ENCODE measurements at regions not wholly inside any gene's neighbourhood (a gene's known extent, or its start where the extent isn't known, plus 50 kb on each side); places are given as distances from the start of the nearest gene placed in this dataset.

GRCh38 chr10:128440513-128441160 lies 314.4 kb upstream of the MKI67 start:
- no peaks in the 10 kb centered on the region for H3K4me1 Mint-ChIP-seq
- ATAC-seq: no peak
- no peaks in the 10 kb centered on the region for H3K36me3 Mint-ChIP-seq (ENCODE audit: low read depth)
- H3K9me3 ChIP-seq (ENCODE audit: control insufficient read depth, low read length, poor library complexity, severe bottlenecking): no peaks in the 10 kb centered on the region
- DNase-seq: no peak
- H3K27me3 Mint-ChIP-seq: peaks cover 11% of the 10 kb centered on the region
- H3K4me3 Mint-ChIP-seq: no peak overlapping the region
- H3K27ac Mint-ChIP-seq: no peak overlapping the region

GRCh38 chr10:128443925-128444518 lies 317.8 kb upstream of the MKI67 start:
- ATAC-seq (no peak), DNase-seq (no peak)
- H3K9me3 ChIP-seq (ENCODE audit: control insufficient read depth, low read length, poor library complexity, severe bottlenecking): no peaks in the 10 kb centered on the region
- H3K27me3 Mint-ChIP-seq: peaks cover 20% of the 10 kb centered on the region
- H3K36me3 Mint-ChIP-seq (ENCODE audit: low read depth): no peaks in the 10 kb centered on the region
- no peaks in the 10 kb centered on the region for H3K4me1 Mint-ChIP-seq
- no peak overlapping the region for H3K27ac Mint-ChIP-seq
- H3K4me3 Mint-ChIP-seq: no peak overlapping the region

GRCh38 chr10:128448796-128449195 lies 322.6 kb upstream of the MKI67 start:
- H3K4me1 Mint-ChIP-seq: no peaks in the 10 kb centered on the region
- no peak overlapping the region for H3K27ac Mint-ChIP-seq
- no peaks in the 10 kb centered on the region for H3K36me3 Mint-ChIP-seq (ENCODE audit: low read depth)
- H3K4me3 Mint-ChIP-seq: no peak overlapping the region
- no peaks in the 10 kb centered on the region for H3K9me3 ChIP-seq (ENCODE audit: control insufficient read depth, low read length, poor library complexity, severe bottlenecking)
- peaks cover 23% of the 10 kb centered on the region for H3K27me3 Mint-ChIP-seq
- DNase-seq (no peak), ATAC-seq (no peak)

GRCh38 chr10:128451879-128452278 lies 325.7 kb upstream of the MKI67 start:
- ATAC-seq: no peak
- Mint-ChIP-seq H3K36me3 (ENCODE audit: low read depth) (no peaks in the 10 kb centered on the region), H3K4me1 (no peaks in the 10 kb centered on the region), H3K27ac (no peak overlapping the region), H3K4me3 (no peak overlapping the region), H3K27me3 (peaks cover 16% of the 10 kb centered on the region)
- no peaks in the 10 kb centered on the region for H3K9me3 ChIP-seq (ENCODE audit: control insufficient read depth, low read length, poor library complexity, severe bottlenecking)
- no peak for DNase-seq

- DNase-seq (no peak), ATAC-seq (no peak)
- Mint-ChIP-seq H3K27ac (no peak overlapping the region), H3K36me3 (ENCODE audit: low read depth) (no peaks in the 10 kb centered on the region), H3K27me3 (peaks cover 10% of the 10 kb centered on the region), H3K4me3 (no peak overlapping the region), H3K4me1 (no peaks in the 10 kb centered on the region)
- no peaks in the 10 kb centered on the region for H3K9me3 ChIP-seq (ENCODE audit: control insufficient read depth, low read length, poor library complexity, severe bottlenecking)
Observed at GRCh38 chr10:128456271-128456670, 330.0 kb upstream of the MKI67 start.

- no peaks in the 10 kb centered on the region for H3K4me1 Mint-ChIP-seq
Observed at GRCh38 chr10:128457136-128457535, 330.9 kb upstream of the MKI67 start.

GRCh38 chr10:128461991-128462390 lies 335.8 kb upstream of the MKI67 start:
- DNase-seq (no peak), ATAC-seq (no peak)
- Mint-ChIP-seq H3K27ac (no peak overlapping the region), H3K36me3 (ENCODE audit: low read depth) (no peaks in the 10 kb centered on the region), H3K4me3 (no peak overlapping the region), H3K4me1 (no peaks in the 10 kb centered on the region), H3K27me3 (peaks cover 11% of the 10 kb centered on the region)
- peaks cover 2% of the 10 kb centered on the region for H3K9me3 ChIP-seq (ENCODE audit: control insufficient read depth, low read length, poor library complexity, severe bottlenecking)

More at GRCh38 chr10:128457136-128457535, 330.9 kb upstream of the MKI67 start:
- peaks cover 16% of the 10 kb centered on the region for H3K27me3 Mint-ChIP-seq
- DNase-seq (no peak), ATAC-seq (no peak)
- H3K36me3 Mint-ChIP-seq (ENCODE audit: low read depth): no peaks in the 10 kb centered on the region
- H3K4me3 Mint-ChIP-seq: no peak overlapping the region
- H3K27ac Mint-ChIP-seq: no peak overlapping the region
- H3K9me3 ChIP-seq (ENCODE audit: control insufficient read depth, low read length, poor library complexity, severe bottlenecking): no peaks in the 10 kb centered on the region

- H3K27me3 Mint-ChIP-seq: peaks cover 11% of the 10 kb centered on the region
- DNase-seq (no peak), ATAC-seq (no peak)
- no peaks in the 10 kb centered on the region for H3K4me1 Mint-ChIP-seq
- H3K27ac Mint-ChIP-seq: no peak overlapping the region
- H3K4me3 Mint-ChIP-seq: no peak overlapping the region
- peaks cover 2% of the 10 kb centered on the region for H3K9me3 ChIP-seq (ENCODE audit: control insufficient read depth, low read length, poor library complexity, severe bottlenecking)
- H3K36me3 Mint-ChIP-seq (ENCODE audit: low read depth): no peaks in the 10 kb centered on the region
Observed at GRCh38 chr10:128462844-128463243, 336.6 kb upstream of the MKI67 start.

GRCh38 chr10:128463991-128464760 lies 338.0 kb upstream of the MKI67 start:
- DNase-seq: peak in 1 of 3 donors; percentile 43
- H3K36me3 Mint-ChIP-seq (ENCODE audit: low read depth): no peaks in the 10 kb centered on the region
- H3K4me1 Mint-ChIP-seq: no peaks in the 10 kb centered on the region
- ATAC-seq: no peak
- no peak overlapping the region for H3K4me3 Mint-ChIP-seq
- peaks cover 11% of the 10 kb centered on the region for H3K27me3 Mint-ChIP-seq
- no peak overlapping the region for H3K27ac Mint-ChIP-seq
- peaks cover 2% of the 10 kb centered on the region for H3K9me3 ChIP-seq (ENCODE audit: control insufficient read depth, low read length, poor library complexity, severe bottlenecking)

GRCh38 chr10:128465697-128466096 lies 339.5 kb upstream of the MKI67 start:
- no peak overlapping the region for H3K4me3 Mint-ChIP-seq
- DNase-seq (no peak), ATAC-seq (no peak)
- no peaks in the 10 kb centered on the region for H3K36me3 Mint-ChIP-seq (ENCODE audit: low read depth)
- peaks cover 2% of the 10 kb centered on the region for H3K9me3 ChIP-seq (ENCODE audit: control insufficient read depth, low read length, poor library complexity, severe bottlenecking)
- peaks cover 11% of the 10 kb centered on the region for H3K27me3 Mint-ChIP-seq
- H3K27ac Mint-ChIP-seq: no peak overlapping the region
- no peaks in the 10 kb centered on the region for H3K4me1 Mint-ChIP-seq

- no peaks in the 10 kb centered on the region for H3K36me3 Mint-ChIP-seq (ENCODE audit: low read depth)
- DNase-seq (no peak), ATAC-seq (no peak)
- H3K9me3 ChIP-seq (ENCODE audit: control insufficient read depth, low read length, poor library complexity, severe bottlenecking): peaks cover 2% of the 10 kb centered on the region
- no peaks in the 10 kb centered on the region for H3K27me3 Mint-ChIP-seq
- H3K4me1 Mint-ChIP-seq: no peaks in the 10 kb centered on the region
- H3K4me3 Mint-ChIP-seq: no peak overlapping the region
- H3K27ac Mint-ChIP-seq: no peak overlapping the region
Observed at GRCh38 chr10:128466831-128467371, 340.7 kb upstream of the MKI67 start.

- H3K36me3 Mint-ChIP-seq (ENCODE audit: low read depth): no peaks in the 10 kb centered on the region
- no peak for ATAC-seq
- H3K9me3 ChIP-seq (ENCODE audit: control insufficient read depth, low read length, poor library complexity, severe bottlenecking): peaks cover 2% of the 10 kb centered on the region
Observed at GRCh38 chr10:128468462-128468861, 342.2 kb upstream of the MKI67 start.

GRCh38 chr10:128469515-128469914 lies 343.3 kb upstream of the MKI67 start:
- H3K4me1 Mint-ChIP-seq: no peaks in the 10 kb centered on the region
- DNase-seq (no peak), ATAC-seq (no peak)
- H3K27me3 Mint-ChIP-seq: no peaks in the 10 kb centered on the region
- no peak overlapping the region for H3K4me3 Mint-ChIP-seq
- no peak overlapping the region for H3K27ac Mint-ChIP-seq
- no peaks in the 10 kb centered on the region for H3K9me3 ChIP-seq (ENCODE audit: control insufficient read depth, low read length, poor library complexity, severe bottlenecking)
- H3K36me3 Mint-ChIP-seq (ENCODE audit: low read depth): no peaks in the 10 kb centered on the region

More at GRCh38 chr10:128468462-128468861, 342.2 kb upstream of the MKI67 start:
- H3K4me3 Mint-ChIP-seq: no peak overlapping the region
- H3K4me1 Mint-ChIP-seq: no peaks in the 10 kb centered on the region
- H3K27me3 Mint-ChIP-seq: no peaks in the 10 kb centered on the region
- no peak overlapping the region for H3K27ac Mint-ChIP-seq
- DNase-seq: no peak

All from T-helper 17 cell (primary cell).